ENCODE measurements at regions not wholly inside any gene's neighbourhood (a gene's known extent, or its start where the extent isn't known, plus 50 kb on each side); places are given as distances from the start of the nearest gene placed in this dataset.
A peak's percentile ranks its signal among the peaks of the same experiment; 100 is the strongest.

DNA sequence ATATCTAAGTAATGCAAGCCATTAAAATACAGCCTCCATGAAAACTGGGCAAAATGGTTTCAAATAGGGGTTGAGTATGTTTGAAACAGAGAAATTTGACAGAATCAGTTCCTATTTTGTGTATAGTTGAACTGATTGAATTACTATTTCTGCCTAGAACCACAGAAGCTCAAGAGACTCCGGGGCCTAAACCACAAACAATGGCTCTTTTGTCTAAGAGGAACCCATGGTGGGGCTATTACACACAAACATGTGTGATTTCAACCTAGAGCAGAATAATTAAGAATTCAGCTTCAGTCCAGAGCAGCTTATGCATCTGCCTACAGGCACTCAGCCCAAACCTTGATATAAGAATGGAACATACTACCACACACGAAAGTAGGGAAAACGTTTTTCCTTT lies 171.2 kb upstream of the MPDZ start:
- no peak overlapping the region for H3K4me2 ChIP-seq (ENCODE audit: control insufficient read depth, insufficient read depth)
- WGBS (ENCODE audit: insufficient coverage, insufficient replicate concordance, low lambda C conversion rate, missing lambda C conversion rate), result 0% methylated on average over 3 of the region's 3 CpGs
- H4K20me1 ChIP-seq (ENCODE audit: control insufficient read depth, insufficient read depth), result no peaks in the 10 kb centered on the region
- peak; percentile 87 for ATAC-seq
- in situ Hi-C loops (cut with MboI) (no loop called here), intact Hi-C loops (cut with micrococcal nuclease; ENCODE audit: unreplicated experiment) (no loop called here)
- no peak overlapping the region for H3K27ac ChIP-seq (ENCODE audit: control insufficient read depth, insufficient read depth)
- no peak overlapping the region for H3K9ac ChIP-seq (ENCODE audit: control insufficient read depth, insufficient read depth, low read length)
- BruUV-seq (replicated peaks), result no TSS peak
- ChIA-PET SMC1A (ENCODE audit: uncharacterized antibody, unreplicated experiment) (no interaction called here), RAD21 (ENCODE audit: unreplicated experiment) (interaction anchor here (1.0 kb wide), 1 partner anchor 23 kb away, joined by 3 read pairs; no protein-coding TSS in a partner anchor), POLR2A (no interaction called here), CTCF (interaction anchor here (3.4 kb wide), 1 partner anchor 23 kb away, joined by 16 read pairs; no protein-coding TSS in a partner anchor)
- H3K79me2 ChIP-seq (ENCODE audit: control insufficient read depth, insufficient read depth, low read length), result no peaks in the 10 kb centered on the region
- H3K4me1 ChIP-seq (ENCODE audit: control insufficient read depth, insufficient read depth, low read length), result no peaks in the 10 kb centered on the region
- no peaks in the 10 kb centered on the region for H3K9me3 ChIP-seq (replicated peaks; ENCODE audit: control insufficient read depth, insufficient read depth, low read length)
- no peak overlapping the region for H3K4me3 ChIP-seq
- H2AFZ ChIP-seq (ENCODE audit: control insufficient read depth, low read depth, low read length), result no peak overlapping the region
- no peaks in the 10 kb centered on the region for H3K36me3 ChIP-seq (ENCODE audit: control insufficient read depth in 2 of 2, insufficient read depth in 2 of 2, low read length in 1 of 2)
- no peaks in the 10 kb centered on the region for H3K27me3 ChIP-seq (replicated peaks in 1 of 2; ENCODE audit: control insufficient read depth in 2 of 2, insufficient read depth in 2 of 2, low read length in 1 of 2)
- DNase-seq (ENCODE audit: low read depth, low spot score), result peak; percentile 2
- no peak for FAIRE-seq
- no peak for TF ChIP-seq CREB1 (IDR thresholded peaks at IDR 0.05; ENCODE audit: low read depth)
- TF ChIP-seq, protein P1, sequence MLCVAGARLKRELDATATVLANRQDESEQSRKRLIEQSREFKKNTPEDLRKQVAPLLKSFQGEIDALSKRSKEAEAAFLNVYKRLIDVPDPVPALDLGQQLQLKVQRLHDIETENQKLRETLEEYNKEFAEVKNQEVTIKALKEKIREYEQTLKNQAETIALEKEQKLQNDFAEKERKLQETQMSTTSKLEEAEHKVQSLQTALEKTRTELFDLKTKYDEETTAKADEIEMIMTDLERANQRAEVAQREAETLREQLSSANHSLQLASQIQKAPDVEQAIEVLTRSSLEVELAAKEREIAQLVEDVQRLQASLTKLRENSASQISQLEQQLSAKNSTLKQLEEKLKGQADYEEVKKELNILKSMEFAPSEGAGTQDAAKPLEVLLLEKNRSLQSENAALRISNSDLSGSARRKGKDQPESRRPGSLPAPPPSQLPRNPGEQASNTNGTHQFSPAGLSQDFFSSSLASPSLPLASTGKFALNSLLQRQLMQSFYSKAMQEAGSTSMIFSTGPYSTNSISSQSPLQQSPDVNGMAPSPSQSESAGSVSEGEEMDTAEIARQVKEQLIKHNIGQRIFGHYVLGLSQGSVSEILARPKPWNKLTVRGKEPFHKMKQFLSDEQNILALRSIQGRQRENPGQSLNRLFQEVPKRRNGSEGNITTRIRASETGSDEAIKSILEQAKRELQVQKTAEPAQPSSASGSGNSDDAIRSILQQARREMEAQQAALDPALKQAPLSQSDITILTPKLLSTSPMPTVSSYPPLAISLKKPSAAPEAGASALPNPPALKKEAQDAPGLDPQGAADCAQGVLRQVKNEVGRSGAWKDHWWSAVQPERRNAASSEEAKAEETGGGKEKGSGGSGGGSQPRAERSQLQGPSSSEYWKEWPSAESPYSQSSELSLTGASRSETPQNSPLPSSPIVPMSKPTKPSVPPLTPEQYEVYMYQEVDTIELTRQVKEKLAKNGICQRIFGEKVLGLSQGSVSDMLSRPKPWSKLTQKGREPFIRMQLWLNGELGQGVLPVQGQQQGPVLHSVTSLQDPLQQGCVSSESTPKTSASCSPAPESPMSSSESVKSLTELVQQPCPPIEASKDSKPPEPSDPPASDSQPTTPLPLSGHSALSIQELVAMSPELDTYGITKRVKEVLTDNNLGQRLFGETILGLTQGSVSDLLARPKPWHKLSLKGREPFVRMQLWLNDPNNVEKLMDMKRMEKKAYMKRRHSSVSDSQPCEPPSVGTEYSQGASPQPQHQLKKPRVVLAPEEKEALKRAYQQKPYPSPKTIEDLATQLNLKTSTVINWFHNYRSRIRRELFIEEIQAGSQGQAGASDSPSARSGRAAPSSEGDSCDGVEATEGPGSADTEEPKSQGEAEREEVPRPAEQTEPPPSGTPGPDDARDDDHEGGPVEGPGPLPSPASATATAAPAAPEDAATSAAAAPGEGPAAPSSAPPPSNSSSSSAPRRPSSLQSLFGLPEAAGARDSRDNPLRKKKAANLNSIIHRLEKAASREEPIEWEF (IDR thresholded peaks at IDR 0.05; ENCODE audit: insufficient replicate concordance, low read depth, low read length), result no peak
- peak; percentile 64; the same call in 1 of the 2 replicates for TF ChIP-seq SPI1 (IDR thresholded peaks at IDR 0.05; ENCODE audit: borderline replicate concordance, insufficient read depth, low read depth, low read length)
- peak; percentile 73 for TF ChIP-seq MTA2 (IDR thresholded peaks at IDR 0.05; ENCODE audit: low read depth)
- no peak for TF ChIP-seq IKZF1 (conservative IDR thresholded peaks at IDR 0.05)
- no peak for TF ChIP-seq IKZF2 (IDR thresholded peaks at IDR 0.05)
- peak; percentile 65 for TF ChIP-seq RUNX3 (IDR thresholded peaks at IDR 0.05; ENCODE audit: low read length)
- TF ChIP-seq, protein P2, sequence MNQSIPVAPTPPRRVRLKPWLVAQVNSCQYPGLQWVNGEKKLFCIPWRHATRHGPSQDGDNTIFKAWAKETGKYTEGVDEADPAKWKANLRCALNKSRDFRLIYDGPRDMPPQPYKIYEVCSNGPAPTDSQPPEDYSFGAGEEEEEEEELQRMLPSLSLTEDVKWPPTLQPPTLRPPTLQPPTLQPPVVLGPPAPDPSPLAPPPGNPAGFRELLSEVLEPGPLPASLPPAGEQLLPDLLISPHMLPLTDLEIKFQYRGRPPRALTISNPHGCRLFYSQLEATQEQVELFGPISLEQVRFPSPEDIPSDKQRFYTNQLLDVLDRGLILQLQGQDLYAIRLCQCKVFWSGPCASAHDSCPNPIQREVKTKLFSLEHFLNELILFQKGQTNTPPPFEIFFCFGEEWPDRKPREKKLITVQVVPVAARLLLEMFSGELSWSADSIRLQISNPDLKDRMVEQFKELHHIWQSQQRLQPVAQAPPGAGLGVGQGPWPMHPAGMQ (IDR thresholded peaks at IDR 0.05; ENCODE audit: borderline replicate concordance), result no peak
- TF ChIP-seq, protein P3, sequence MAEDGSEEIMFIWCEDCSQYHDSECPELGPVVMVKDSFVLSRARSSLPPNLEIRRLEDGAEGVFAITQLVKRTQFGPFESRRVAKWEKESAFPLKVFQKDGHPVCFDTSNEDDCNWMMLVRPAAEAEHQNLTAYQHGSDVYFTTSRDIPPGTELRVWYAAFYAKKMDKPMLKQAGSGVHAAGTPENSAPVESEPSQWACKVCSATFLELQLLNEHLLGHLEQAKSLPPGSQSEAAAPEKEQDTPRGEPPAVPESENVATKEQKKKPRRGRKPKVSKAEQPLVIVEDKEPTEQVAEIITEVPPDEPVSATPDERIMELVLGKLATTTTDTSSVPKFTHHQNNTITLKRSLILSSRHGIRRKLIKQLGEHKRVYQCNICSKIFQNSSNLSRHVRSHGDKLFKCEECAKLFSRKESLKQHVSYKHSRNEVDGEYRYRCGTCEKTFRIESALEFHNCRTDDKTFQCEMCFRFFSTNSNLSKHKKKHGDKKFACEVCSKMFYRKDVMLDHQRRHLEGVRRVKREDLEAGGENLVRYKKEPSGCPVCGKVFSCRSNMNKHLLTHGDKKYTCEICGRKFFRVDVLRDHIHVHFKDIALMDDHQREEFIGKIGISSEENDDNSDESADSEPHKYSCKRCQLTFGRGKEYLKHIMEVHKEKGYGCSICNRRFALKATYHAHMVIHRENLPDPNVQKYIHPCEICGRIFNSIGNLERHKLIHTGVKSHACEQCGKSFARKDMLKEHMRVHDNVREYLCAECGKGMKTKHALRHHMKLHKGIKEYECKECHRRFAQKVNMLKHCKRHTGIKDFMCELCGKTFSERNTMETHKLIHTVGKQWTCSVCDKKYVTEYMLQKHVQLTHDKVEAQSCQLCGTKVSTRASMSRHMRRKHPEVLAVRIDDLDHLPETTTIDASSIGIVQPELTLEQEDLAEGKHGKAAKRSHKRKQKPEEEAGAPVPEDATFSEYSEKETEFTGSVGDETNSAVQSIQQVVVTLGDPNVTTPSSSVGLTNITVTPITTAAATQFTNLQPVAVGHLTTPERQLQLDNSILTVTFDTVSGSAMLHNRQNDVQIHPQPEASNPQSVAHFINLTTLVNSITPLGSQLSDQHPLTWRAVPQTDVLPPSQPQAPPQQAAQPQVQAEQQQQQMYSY (CRISPR knock-in tag; IDR thresholded peaks at IDR 0.05), result no peak
- no peak for TF ChIP-seq ZNF384 (IDR thresholded peaks at IDR 0.05; ENCODE audit: borderline replicate concordance, low read depth, low read length)
- peak in 1 of 2 experiments; percentile 23; a peak in 1 of 4 replicates for TF ChIP-seq EP300 (IDR thresholded peaks at IDR 0.05; ENCODE audit: borderline replicate concordance in 1 of 2, control insufficient read depth in 1 of 2, low read depth in 2 of 2, low read length in 2 of 2)
- no peak for TF ChIP-seq NRF1 (conservative IDR thresholded peaks at IDR 0.05; ENCODE audit: low read depth, low read length)
- no peak for TF ChIP-seq TBL1XR1 (IDR thresholded peaks at IDR 0.05; ENCODE audit: low read depth, low read length)
- TF ChIP-seq FOXK2 (IDR thresholded peaks at IDR 0.05), result no peak
- TF ChIP-seq MEF2B (IDR thresholded peaks at IDR 0.05; ENCODE audit: partially characterized antibody, poor library complexity, severe bottlenecking), result peak; percentile 76
